ENCODE measurements at regions not wholly inside any gene's neighbourhood (a gene's known extent, or its start where the extent isn't known, plus 50 kb on each side); places are given as distances from the start of the nearest gene placed in this dataset.

DNA sequence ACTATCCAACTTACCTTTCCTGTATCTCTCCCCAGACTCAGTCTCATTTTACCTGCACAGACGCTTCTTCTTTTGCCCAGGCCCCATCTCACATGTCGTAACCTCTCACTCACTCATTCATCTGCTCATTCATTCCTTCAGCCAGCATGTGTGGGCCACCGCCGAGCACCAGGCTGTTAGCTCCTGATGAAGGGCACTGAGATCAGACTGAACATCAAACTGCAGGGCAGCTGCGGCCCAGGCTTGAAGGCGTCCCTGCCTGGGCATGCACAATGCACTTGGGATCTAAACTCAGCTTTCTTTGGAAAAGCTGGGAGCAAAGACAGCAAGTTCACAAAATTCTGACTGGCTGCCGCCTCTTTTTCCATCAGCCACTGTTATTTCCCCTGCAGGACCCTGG is 1456.3 kb downstream of the BRD1 start:
- Histone ChIP-seq H3K4me1 (peaks cover 0 to 6% (median 3%) of the 10 kb centered on the region in 4 donors), H3K9me3 (no peaks in the 10 kb centered on the region), H3K4me3 (no peak overlapping the region), H3K36me3 (no peaks in the 10 kb centered on the region), H3K27ac (no peak overlapping the region), H3K27me3 (no peaks in the 10 kb centered on the region)
- TF ChIP-seq POLR2A (IDR thresholded peaks at IDR 0.05) (no peak), EP300 (IDR thresholded peaks at IDR 0.05) (no peak)
- TF ChIP-seq, protein P1, sequence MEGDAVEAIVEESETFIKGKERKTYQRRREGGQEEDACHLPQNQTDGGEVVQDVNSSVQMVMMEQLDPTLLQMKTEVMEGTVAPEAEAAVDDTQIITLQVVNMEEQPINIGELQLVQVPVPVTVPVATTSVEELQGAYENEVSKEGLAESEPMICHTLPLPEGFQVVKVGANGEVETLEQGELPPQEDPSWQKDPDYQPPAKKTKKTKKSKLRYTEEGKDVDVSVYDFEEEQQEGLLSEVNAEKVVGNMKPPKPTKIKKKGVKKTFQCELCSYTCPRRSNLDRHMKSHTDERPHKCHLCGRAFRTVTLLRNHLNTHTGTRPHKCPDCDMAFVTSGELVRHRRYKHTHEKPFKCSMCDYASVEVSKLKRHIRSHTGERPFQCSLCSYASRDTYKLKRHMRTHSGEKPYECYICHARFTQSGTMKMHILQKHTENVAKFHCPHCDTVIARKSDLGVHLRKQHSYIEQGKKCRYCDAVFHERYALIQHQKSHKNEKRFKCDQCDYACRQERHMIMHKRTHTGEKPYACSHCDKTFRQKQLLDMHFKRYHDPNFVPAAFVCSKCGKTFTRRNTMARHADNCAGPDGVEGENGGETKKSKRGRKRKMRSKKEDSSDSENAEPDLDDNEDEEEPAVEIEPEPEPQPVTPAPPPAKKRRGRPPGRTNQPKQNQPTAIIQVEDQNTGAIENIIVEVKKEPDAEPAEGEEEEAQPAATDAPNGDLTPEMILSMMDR (IDR thresholded peaks at IDR 0.05), result no peak
- 70 to 83% methylated on average over 7 of the region's 7 CpGs for WGBS, 2 donors
- no peak for DNase-seq (ENCODE audit: low spot score in 2 of 2)

DNA sequence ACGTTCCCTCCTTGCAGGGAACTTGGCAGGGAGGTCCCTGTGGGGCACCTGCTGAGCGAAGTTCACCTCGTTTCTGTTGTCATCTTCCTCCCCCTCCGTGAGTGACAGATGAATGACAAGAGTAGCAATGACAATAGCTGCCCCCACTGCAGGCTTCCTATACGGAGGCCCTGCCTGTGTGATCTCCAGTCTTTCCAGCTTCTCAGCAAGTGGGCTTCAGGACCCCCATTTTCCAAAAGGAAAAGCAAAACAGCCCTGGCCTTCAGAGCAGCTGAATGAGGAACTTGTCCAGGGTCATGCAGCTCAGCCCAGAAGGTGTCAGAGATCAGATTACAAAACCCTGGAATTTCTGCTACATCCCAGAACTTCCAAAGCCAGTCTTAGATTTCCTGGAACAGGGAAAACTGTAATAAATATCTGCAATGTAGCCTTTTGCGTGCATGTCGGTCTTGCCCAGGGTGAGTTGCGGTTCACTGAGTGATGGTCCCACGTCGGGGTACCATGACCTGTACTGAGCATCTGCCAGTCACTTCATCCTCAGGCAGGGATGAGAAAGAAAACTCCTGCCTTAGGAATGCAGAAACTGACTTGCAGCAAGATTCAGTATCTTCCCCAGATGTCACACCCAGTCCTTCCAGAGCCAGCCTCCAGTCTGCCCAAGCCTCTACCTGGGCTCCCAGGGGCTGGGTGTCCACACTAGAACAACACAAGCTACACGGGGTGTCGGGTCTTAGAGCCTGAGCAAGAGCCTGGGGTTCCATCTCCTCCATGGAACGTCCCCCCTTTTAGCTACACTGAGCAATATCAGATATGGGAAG is 1457.0 kb downstream of the BRD1 start:
- H3K4me3 ChIP-seq, result no peak overlapping the region
- DNase-seq (ENCODE audit: low spot score in 2 of 2), result no peak
- H3K4me1 ChIP-seq, result peaks cover 0 to 6% (median 3%) of the 10 kb centered on the region in 4 donors
- no peaks in the 10 kb centered on the region for H3K9me3 ChIP-seq
- no peaks in the 10 kb centered on the region for H3K27me3 ChIP-seq
- WGBS, 2 donors, result 54 to 56% methylated on average over 13 of the region's 13 CpGs
- H3K36me3 ChIP-seq, result no peaks in the 10 kb centered on the region
- TF ChIP-seq EP300 (IDR thresholded peaks at IDR 0.05), result no peak
- TF ChIP-seq, protein P1 (IDR thresholded peaks at IDR 0.05), result no peak
- TF ChIP-seq POLR2A (IDR thresholded peaks at IDR 0.05), result no peak
- H3K27ac ChIP-seq, result no peak overlapping the region

DNA sequence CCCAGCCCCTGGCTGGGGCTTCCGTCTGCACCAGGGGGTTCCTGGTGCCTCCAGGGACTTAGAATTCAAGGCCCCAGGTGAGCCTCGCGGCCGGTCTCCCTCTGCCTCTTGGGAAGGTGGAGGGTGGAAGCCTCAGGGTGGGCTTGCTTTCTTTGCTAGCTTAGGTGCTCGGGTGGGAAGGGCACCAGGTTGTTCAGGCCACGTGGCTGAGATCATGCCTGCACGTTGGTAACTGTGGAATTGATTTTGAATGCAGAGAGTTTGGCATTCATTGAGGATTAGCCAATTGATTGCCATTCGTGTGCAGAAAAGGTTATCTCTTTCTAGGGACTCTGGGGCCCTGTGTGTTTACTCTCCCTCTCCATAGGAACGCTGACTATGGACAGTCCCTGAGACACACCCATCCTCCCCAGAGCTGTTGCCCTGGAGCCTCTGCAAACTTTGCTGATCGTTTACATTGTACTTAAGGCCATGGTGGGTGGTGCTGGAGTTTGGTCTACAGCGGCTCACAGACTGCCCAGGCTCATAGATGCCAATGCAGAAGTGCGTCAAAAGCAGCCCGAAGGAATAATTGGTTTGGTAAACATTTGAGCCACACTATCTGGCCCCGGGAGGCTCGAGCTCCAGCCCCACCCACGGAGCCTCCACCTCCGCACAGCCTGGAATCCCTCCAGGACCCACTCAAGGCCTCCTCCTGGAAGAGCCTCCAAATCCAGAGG is 1457.7 kb downstream of the BRD1 start:
- H3K9me3 ChIP-seq, result no peaks in the 10 kb centered on the region
- no peak for DNase-seq (ENCODE audit: low spot score in 2 of 2)
- TF ChIP-seq POLR2A (IDR thresholded peaks at IDR 0.05), result no peak
- TF ChIP-seq EP300 (IDR thresholded peaks at IDR 0.05), result no peak
- TF ChIP-seq, protein P1 (IDR thresholded peaks at IDR 0.05), result no peak
- WGBS, 2 donors, result 32 to 37% methylated on average over 15 to 17 of the region's 17 CpGs
- H3K4me1 ChIP-seq, result peaks cover 0 to 6% (median 3%) of the 10 kb centered on the region in 4 donors
- no peaks in the 10 kb centered on the region for H3K36me3 ChIP-seq
- H3K4me3 ChIP-seq, result no peak overlapping the region
- H3K27ac ChIP-seq, result no peak overlapping the region
- no peaks in the 10 kb centered on the region for H3K27me3 ChIP-seq

DNA sequence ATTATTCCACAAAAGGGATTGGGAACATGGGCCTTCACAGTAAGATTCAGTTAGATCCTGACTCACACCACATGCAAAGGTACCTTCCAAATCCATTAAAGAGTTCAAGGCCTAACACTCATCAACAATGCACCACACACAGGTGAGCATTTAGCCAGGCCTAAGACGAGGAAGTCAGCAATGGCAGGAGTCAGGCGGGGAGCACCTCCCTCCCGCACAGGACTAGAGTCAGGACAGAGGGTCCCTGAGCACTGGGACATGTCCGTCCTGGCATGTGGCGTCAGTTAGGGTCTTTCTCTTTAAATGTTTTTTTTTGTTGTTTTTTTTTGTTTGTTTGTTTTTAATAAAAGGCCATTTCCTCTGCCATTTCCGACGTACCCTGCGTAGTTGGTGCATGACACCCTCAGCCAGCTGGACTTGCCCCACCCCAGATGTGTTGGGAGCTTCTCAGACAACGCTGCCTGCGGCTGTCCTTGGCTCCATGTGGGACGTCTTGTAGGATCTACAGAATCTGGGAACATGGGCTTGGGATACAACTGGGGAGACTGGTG is 1458.6 kb downstream of the BRD1 start:
- no peaks in the 10 kb centered on the region for H3K27me3 ChIP-seq
- no peak for DNase-seq (ENCODE audit: low spot score in 2 of 2)
- no peak overlapping the region for H3K27ac ChIP-seq
- WGBS, 2 donors, result 79 to 80% methylated on average over 11 of the region's 11 CpGs
- H3K4me3 ChIP-seq, result no peak overlapping the region
- TF ChIP-seq, protein P1 (IDR thresholded peaks at IDR 0.05), result no peak
- TF ChIP-seq EP300 (IDR thresholded peaks at IDR 0.05) (no peak), POLR2A (IDR thresholded peaks at IDR 0.05) (no peak)
- no peaks in the 10 kb centered on the region for H3K9me3 ChIP-seq
- H3K36me3 ChIP-seq, result no peaks in the 10 kb centered on the region
- H3K4me1 ChIP-seq, result peaks cover 0 to 6% (median 3%) of the 10 kb centered on the region in 4 donors

DNA sequence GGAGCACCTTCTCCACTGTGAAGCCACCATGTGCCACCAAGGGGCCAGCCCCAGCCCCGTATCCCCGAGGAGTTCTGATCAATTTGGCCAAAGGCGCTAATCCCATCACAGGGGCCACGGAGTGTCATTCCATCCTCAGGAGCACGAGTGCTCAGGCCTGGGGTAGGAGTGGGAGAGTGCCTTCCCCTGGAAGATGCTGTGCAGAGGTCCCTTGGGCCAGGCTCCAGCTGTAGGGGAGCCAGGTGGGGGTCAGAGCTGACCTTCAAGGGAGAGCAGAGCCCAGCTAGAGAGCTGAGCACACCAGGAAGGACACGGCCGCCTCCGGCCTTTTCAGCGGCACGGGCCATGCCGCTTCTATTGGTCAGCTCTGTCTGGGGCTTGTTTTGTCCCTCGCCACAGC is 1459.9 kb downstream of the BRD1 start:
- H3K36me3 ChIP-seq, result no peaks in the 10 kb centered on the region
- no peak overlapping the region for H3K4me3 ChIP-seq
- peaks cover 0 to 6% (median 3%) of the 10 kb centered on the region in 4 donors for H3K4me1 ChIP-seq
- no peaks in the 10 kb centered on the region for H3K27me3 ChIP-seq
- DNase-seq (ENCODE audit: low spot score in 2 of 2), result no peak
- H3K27ac ChIP-seq, result no peak overlapping the region
- no peaks in the 10 kb centered on the region for H3K9me3 ChIP-seq
- TF ChIP-seq POLR2A (IDR thresholded peaks at IDR 0.05), result no peak
- no peak for TF ChIP-seq EP300 (IDR thresholded peaks at IDR 0.05)
- TF ChIP-seq, protein P1 (IDR thresholded peaks at IDR 0.05), result no peak
- WGBS, 2 donors, result 78 to 81% methylated on average over 12 of the region's 12 CpGs

Measured in tibial nerve (tissue), 4 donors.